ENCODE measurements at regions not wholly inside any gene's neighbourhood (a gene's known extent, or its start where the extent isn't known, plus 50 kb on each side); places are given as distances from the start of the nearest gene placed in this dataset.
A peak's percentile ranks its signal among the peaks of the same experiment; 100 is the strongest.

DNA sequence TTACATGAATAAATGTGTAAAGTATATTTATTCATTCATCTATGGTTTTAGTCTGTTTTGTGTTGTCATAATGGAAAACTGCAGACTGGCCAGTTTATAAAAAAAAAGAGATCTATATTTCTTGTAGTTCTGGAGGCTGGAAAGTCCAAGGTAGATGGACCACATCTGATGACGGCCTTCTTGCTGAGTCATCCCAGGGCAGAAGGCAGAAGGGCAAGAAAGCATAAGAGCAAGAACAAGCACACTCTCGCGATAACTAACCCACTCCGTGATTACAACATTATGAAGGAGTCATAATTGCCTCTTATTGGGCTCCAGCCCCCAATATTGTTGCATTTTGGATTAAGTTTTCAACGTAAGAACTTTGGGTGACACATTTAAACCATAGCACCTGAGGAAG, 180.4 kb upstream of the DAB2 start:
- TF ChIP-seq, protein P1, sequence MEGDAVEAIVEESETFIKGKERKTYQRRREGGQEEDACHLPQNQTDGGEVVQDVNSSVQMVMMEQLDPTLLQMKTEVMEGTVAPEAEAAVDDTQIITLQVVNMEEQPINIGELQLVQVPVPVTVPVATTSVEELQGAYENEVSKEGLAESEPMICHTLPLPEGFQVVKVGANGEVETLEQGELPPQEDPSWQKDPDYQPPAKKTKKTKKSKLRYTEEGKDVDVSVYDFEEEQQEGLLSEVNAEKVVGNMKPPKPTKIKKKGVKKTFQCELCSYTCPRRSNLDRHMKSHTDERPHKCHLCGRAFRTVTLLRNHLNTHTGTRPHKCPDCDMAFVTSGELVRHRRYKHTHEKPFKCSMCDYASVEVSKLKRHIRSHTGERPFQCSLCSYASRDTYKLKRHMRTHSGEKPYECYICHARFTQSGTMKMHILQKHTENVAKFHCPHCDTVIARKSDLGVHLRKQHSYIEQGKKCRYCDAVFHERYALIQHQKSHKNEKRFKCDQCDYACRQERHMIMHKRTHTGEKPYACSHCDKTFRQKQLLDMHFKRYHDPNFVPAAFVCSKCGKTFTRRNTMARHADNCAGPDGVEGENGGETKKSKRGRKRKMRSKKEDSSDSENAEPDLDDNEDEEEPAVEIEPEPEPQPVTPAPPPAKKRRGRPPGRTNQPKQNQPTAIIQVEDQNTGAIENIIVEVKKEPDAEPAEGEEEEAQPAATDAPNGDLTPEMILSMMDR (IDR thresholded peaks at IDR 0.05; ENCODE audit: control insufficient read depth, insufficient read depth, low read depth, low read length, missing control alignments): no peak
- H3K4me3 ChIP-seq (ENCODE audit: control insufficient read depth, low read depth, low read length): no peak overlapping the region
- DNase-seq (ENCODE audit: low read depth): no peak

DNA sequence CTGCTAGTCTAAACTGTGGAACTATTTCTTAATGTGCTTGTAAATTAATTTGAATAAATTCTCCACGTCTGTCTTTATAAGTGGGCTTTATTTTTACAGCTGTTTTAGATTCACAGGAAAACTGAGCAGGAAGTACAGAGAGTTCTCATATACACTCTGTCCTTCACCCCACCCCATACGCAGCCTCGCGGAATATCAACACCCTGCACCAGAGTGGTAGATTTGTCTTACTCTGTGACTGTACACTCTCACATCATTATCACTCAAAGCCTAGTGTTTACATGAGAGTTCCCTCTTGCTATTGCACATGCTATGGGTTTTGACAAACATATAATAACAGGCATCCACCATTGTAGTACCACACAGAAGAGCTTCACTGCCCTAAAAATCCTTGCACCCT, 179.7 kb upstream of the DAB2 start:
- TF ChIP-seq, protein P1 (IDR thresholded peaks at IDR 0.05; ENCODE audit: control insufficient read depth, insufficient read depth, low read depth, low read length, missing control alignments): no peak
- H3K4me3 ChIP-seq (ENCODE audit: control insufficient read depth, low read depth, low read length): no peak overlapping the region
- no peak for DNase-seq (ENCODE audit: low read depth)

DNA sequence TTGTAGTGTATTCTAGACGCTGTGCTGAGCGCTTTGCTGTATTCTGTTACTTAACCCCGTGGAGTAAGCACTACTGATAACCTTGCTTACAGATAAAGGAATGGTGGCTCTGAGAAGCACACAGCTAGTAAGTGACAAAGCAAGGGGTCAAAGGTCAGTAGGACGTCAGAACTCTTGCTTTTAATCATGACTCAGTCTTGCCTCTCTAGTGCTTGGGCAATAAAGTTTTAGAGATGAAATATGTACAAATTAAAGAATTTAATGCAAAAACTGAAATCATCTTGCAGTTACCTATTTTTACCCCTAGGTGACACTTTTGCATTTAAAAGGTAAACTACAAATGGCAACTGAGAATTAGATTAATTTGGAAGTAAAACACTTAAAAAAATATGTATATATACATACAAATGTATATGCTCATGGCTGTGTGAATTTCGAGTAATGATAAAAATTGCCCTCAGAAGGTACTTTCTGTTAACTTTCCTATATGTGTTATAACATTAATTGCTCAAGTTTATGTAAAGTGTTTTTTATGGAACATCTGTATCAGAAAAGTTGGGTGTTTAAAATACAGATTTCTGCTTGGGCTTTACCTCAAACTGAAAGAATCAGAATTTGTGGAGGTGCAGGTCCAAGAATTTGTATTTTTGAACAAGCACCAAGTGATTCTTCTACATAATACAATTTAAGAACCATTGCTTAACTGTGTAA, 175.1 kb upstream of the DAB2 start:
- TF ChIP-seq, protein P1 (IDR thresholded peaks at IDR 0.05; ENCODE audit: control insufficient read depth, insufficient read depth, low read depth, low read length, missing control alignments): peak; percentile 48
- peak; percentile 40 for DNase-seq (ENCODE audit: low read depth)
- no peak overlapping the region for H3K4me3 ChIP-seq (ENCODE audit: control insufficient read depth, low read depth, low read length)

DNA sequence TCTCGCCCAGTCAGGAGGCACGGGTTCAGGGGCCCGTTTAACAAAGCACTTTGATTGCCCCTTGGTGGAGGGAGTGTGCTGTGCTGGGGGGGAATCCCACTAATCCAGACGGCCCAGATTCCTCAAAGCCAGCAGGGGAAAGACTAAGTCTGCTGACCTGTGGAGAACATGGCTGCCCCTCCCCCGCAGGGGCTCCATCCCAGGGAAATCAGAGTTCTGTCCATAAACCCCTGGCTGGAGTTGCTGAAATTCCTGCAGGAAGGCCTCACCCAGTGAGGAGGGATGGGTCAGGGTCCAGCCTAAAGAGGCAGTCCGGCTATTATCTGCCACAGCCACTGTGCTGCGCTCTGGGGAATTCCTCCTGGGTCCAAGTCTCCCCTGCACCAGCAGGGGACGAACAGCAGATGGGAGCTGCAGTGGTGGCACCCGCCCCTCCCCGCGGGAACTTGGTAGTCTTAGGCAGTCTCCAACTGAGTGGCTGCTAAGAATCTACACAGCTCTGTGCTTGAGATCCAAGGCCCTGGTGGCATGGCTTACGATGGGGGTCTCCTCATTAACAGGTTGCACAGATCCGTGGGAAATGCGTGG, 174.0 kb upstream of the DAB2 start:
- TF ChIP-seq, protein P1 (IDR thresholded peaks at IDR 0.05; ENCODE audit: control insufficient read depth, insufficient read depth, low read depth, low read length, missing control alignments): no peak
- DNase-seq (ENCODE audit: low read depth): no peak
- H3K4me3 ChIP-seq (ENCODE audit: control insufficient read depth, low read depth, low read length): no peak overlapping the region

DNA sequence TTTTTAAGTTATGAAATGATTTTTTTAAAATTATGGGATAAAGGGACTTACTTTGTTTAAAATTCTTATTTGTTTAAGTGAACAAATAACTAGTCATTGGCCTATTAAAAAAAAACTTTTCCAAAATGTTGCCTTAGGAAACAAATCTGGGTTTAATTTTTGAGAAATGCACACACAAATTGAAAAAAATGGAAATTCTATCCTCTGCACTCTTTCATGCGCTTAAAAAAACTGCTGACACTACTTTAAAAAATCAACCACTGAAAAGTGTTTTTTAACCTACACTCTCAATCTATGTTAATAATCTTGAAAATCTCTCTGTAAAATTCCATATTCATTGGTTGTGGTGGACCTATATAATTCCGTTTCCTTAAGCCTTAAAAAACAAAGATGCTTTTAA, 163.4 kb upstream of the DAB2 start:
- H3K4me3 ChIP-seq (ENCODE audit: control insufficient read depth, low read depth, low read length): no peak overlapping the region
- no peak for DNase-seq (ENCODE audit: low read depth)
- TF ChIP-seq, protein P1 (IDR thresholded peaks at IDR 0.05; ENCODE audit: control insufficient read depth, insufficient read depth, low read depth, low read length, missing control alignments): no peak

DNA sequence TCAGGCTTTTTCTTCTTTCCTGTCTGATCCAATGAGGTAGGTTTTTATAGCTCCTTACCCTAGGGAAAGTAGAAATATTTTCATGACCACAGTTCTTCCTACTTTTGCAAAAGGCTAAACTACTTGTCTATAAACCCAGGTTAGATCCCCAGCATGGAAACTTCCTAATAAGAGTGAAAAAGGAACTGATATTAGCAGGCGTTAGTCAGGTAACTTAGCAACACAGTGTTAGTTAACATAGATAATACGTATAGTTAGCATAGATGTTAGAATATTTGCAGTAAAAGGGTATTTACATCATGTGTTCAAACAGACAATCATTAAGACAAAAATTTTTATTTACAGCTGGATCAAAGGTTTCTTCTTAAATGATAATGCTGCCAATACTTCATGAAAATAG, 162.9 kb upstream of the DAB2 start:
- TF ChIP-seq, protein P1 (IDR thresholded peaks at IDR 0.05; ENCODE audit: control insufficient read depth, insufficient read depth, low read depth, low read length, missing control alignments): no peak
- H3K4me3 ChIP-seq (ENCODE audit: control insufficient read depth, low read depth, low read length): no peak overlapping the region
- DNase-seq (ENCODE audit: low read depth): no peak
